Right cardiac atrium (tissue), 5 donors: ENCODE measurements at regions not wholly inside any gene's neighbourhood (a gene's known extent, or its start where the extent isn't known, plus 50 kb on each side); places are given as distances from the start of the nearest gene placed in this dataset.
"Not testable (repeated sequence)": the region's sequence is repeated elsewhere in the genome, so short reads cannot be mapped to it uniquely, and the experiment has no call there.

Experiments
- ATAC-seq, 2 donors: fragments of 200-7000 bp; cut with Tn5 transposase; one replicate each; pipeline versions ENCODE4 v1.8.0 to v1.9.1; 2020; ENCODE audit warnings: moderate library complexity in 2 of 2, mild to moderate bottlenecking in 1 of 2
- DNase-seq, 3 donors: peaks; one replicate each; pipeline ENCODE4 v3.0.0-alpha.2; 2020
- H3K27ac ChIP-seq: one replicate; pipeline ENCODE4 v1.5.1; 2013; ENCODE audit warnings: mild to moderate bottlenecking, low read length, control low read depth, moderate library complexity
- H3K27me3 ChIP-seq: one replicate; pipeline ENCODE4 v1.6.1; 2013; ENCODE audit not compliant: control insufficient read depth, insufficient read depth
- H3K4me1 ChIP-seq: one replicate; pipeline ENCODE4 v1.6.1; 2013; ENCODE audit warnings: low read length; ENCODE audit not compliant: control insufficient read depth, insufficient read depth
- H3K4me3 ChIP-seq: one replicate; pipeline ENCODE4 v1.5.1; 2013; ENCODE audit warnings: low read length, control low read depth
- H3K9me3 ChIP-seq: one replicate; pipeline ENCODE4 v1.6.1; 2013; ENCODE audit warnings: low read length; ENCODE audit not compliant: control insufficient read depth
- WGBS: extraction: QIAGEN DNeasy Blood & Tissue Kit; methylation state at CpG from one replicate; pipeline ENCODE4 v1.1.7; 2013; 5-methylcytosine and 5-hydroxymethylcytosine counted together
- intact Hi-C, 4 donors: fragments of 100-400 bp; cut with DNase I; formaldehyde crosslinking; loops; one replicate each; pipeline versions ENCODE4 v1.11.0 to v1.14.0; 2022 to 2023
- donor health status: healthy with polysubstance abuse.
- donor health status: DM: no; HTN: yes; CAD: no.
- donor health status: DM: no; HTN: no; CAD: no.
- donor health status: DM: no; HTN: yes; CAD: no; lungs with severe emphysema.
- donor health status: DM: yes; HTN: yes; CAD: no.

GRCh38 chr15:37416103-37416502 lies 315.8 kb upstream of the MEIS2 start:
- intact Hi-C loops, result no loop called here
- WGBS, result 92% methylated on average over 1 of the region's 1 CpG
- Histone ChIP-seq H3K4me1 (no peaks in the 10 kb centered on the region), H3K4me3 (no peak overlapping the region), H3K27ac (no peak overlapping the region), H3K9me3 (no peaks in the 10 kb centered on the region), H3K27me3 (no peaks in the 10 kb centered on the region)
- no peak for DNase-seq
- ATAC-seq, result no peak

GRCh38 chr15:37425541-37425940 lies 325.2 kb upstream of the MEIS2 start:
- no peak for ATAC-seq
- Histone ChIP-seq H3K9me3 (no peaks in the 10 kb centered on the region), H3K27ac (no peak overlapping the region), H3K4me3 (no peak overlapping the region), H3K27me3 (no peaks in the 10 kb centered on the region), H3K4me1 (no peaks in the 10 kb centered on the region)
- DNase-seq, result no peak
- WGBS, result 70% methylated on average over 1 of the region's 1 CpG
- intact Hi-C loops, result no loop called here

GRCh38 chr15:37427393-37427792 lies 327.0 kb upstream of the MEIS2 start:
- H3K9me3 ChIP-seq, H3K27ac ChIP-seq, H3K4me3 ChIP-seq, H3K27me3 ChIP-seq, ATAC-seq, DNase-seq, H3K4me1 ChIP-seq, intact Hi-C loops: not testable (repeated sequence)
- WGBS, result 84% methylated on average over 12 of the region's 12 CpGs

- Histone ChIP-seq H3K27me3 (no peaks in the 10 kb centered on the region), H3K9me3 (no peaks in the 10 kb centered on the region), H3K27ac (no peak overlapping the region), H3K4me1 (no peaks in the 10 kb centered on the region), H3K4me3 (no peak overlapping the region)
- ATAC-seq, result no peak
- 90% methylated on average over 2 of the region's 2 CpGs for WGBS
- intact Hi-C loops, result no loop called here
- DNase-seq, result no peak
These were observed 346.6 kb upstream of the MEIS2 start for GRCh38 chr15:37446921-37447320.

- H3K4me3 ChIP-seq, result no peak overlapping the region
- H3K27me3 ChIP-seq, result no peaks in the 10 kb centered on the region
- H3K4me1 ChIP-seq, result no peaks in the 10 kb centered on the region
- no peak for DNase-seq
- no peak for ATAC-seq
- WGBS, result 90% methylated on average over 1 of the region's 1 CpG
- no peaks in the 10 kb centered on the region for H3K9me3 ChIP-seq
- intact Hi-C loops, result no loop called here
- H3K27ac ChIP-seq, result no peak overlapping the region
These were observed 352.1 kb upstream of the MEIS2 start for GRCh38 chr15:37452498-37452897.

GRCh38 chr15:37480482-37480881 lies 380.1 kb upstream of the MEIS2 start:
- DNase-seq (no peak), ATAC-seq (no peak)
- Histone ChIP-seq H3K4me1 (no peaks in the 10 kb centered on the region), H3K4me3 (no peak overlapping the region), H3K9me3 (no peaks in the 10 kb centered on the region), H3K27ac (no peak overlapping the region), H3K27me3 (no peaks in the 10 kb centered on the region)
- 54% methylated on average over 3 of the region's 3 CpGs for WGBS
- intact Hi-C loops, result no loop called here

GRCh38 chr15:37481126-37481525 lies 380.8 kb upstream of the MEIS2 start:
- ATAC-seq, result no peak
- intact Hi-C loops, result no loop called here
- Histone ChIP-seq H3K4me1 (no peaks in the 10 kb centered on the region), H3K27me3 (no peaks in the 10 kb centered on the region), H3K9me3 (no peaks in the 10 kb centered on the region), H3K27ac (no peak overlapping the region), H3K4me3 (no peak overlapping the region)
- no peak for DNase-seq
- WGBS, result 81% methylated on average over 1 of the region's 1 CpG

GRCh38 chr15:37483779-37484178 lies 383.4 kb upstream of the MEIS2 start:
- ATAC-seq (no peak), DNase-seq (no peak)
- intact Hi-C loops, result no loop called here
- no peak overlapping the region for H3K4me3 ChIP-seq
- H3K4me1 ChIP-seq, result no peaks in the 10 kb centered on the region
- no peaks in the 10 kb centered on the region for H3K27me3 ChIP-seq
- no peak overlapping the region for H3K27ac ChIP-seq
- 89% methylated on average over 6 of the region's 6 CpGs for WGBS
- no peaks in the 10 kb centered on the region for H3K9me3 ChIP-seq

- H3K27ac ChIP-seq, result no peak overlapping the region
- H3K27me3 ChIP-seq, result no peaks in the 10 kb centered on the region
- H3K4me3 ChIP-seq, result no peak overlapping the region
- no peak for DNase-seq
- 80% methylated on average over 4 of the region's 4 CpGs for WGBS
- ATAC-seq, result no peak
- no peaks in the 10 kb centered on the region for H3K9me3 ChIP-seq
- no peaks in the 10 kb centered on the region for H3K4me1 ChIP-seq
- intact Hi-C loops, result no loop called here
These were observed 384.7 kb upstream of the MEIS2 start for GRCh38 chr15:37485056-37485455.

GRCh38 chr15:37490707-37491106 lies 390.4 kb upstream of the MEIS2 start:
- Histone ChIP-seq H3K9me3 (no peaks in the 10 kb centered on the region), H3K27me3 (no peaks in the 10 kb centered on the region), H3K4me3 (no peak overlapping the region), H3K4me1 (no peaks in the 10 kb centered on the region), H3K27ac (no peak overlapping the region)
- 93% methylated on average over 26 of the region's 26 CpGs for WGBS
- ATAC-seq, result no peak
- intact Hi-C loops, result no loop called here
- DNase-seq, result peak in 1 of 3 donors; percentile 36

- no peak for DNase-seq
- intact Hi-C loops, result no loop called here
- Histone ChIP-seq H3K4me3 (no peak overlapping the region), H3K27ac (no peak overlapping the region), H3K9me3 (no peaks in the 10 kb centered on the region), H3K4me1 (no peaks in the 10 kb centered on the region), H3K27me3 (no peaks in the 10 kb centered on the region)
- WGBS, result 64% methylated on average over 3 of the region's 3 CpGs
- no peak for ATAC-seq
These were observed 416.3 kb upstream of the MEIS2 start for GRCh38 chr15:37516621-37517020.

GRCh38 chr15:37517191-37517895 lies 417.0 kb upstream of the MEIS2 start:
- intact Hi-C loops, result no loop called here

More at GRCh38 chr15:37517191-37517895, 417.0 kb upstream of the MEIS2 start:
- Histone ChIP-seq H3K27ac (no peak overlapping the region), H3K4me1 (no peaks in the 10 kb centered on the region), H3K27me3 (no peaks in the 10 kb centered on the region), H3K9me3 (no peaks in the 10 kb centered on the region), H3K4me3 (no peak overlapping the region)
- no peak for DNase-seq
- 68% methylated on average over 6 of the region's 6 CpGs for WGBS
- no peak for ATAC-seq
